ENCODE measurements at regions not wholly inside any gene's neighbourhood (a gene's known extent, or its start where the extent isn't known, plus 50 kb on each side); places are given as distances from the start of the nearest gene placed in this dataset.

- TF ChIP-seq CTCF (IDR thresholded peaks at IDR 0.05): no peak
- no peak for TF ChIP-seq POLR2A (IDR thresholded peaks at IDR 0.05)
These were observed 411.4 kb downstream of the LIG4 start for GRCh38 chr13:107803822-107804495.
